IPS DF 6.9 (cell line): ENCODE measurements at regions not wholly inside any gene's neighbourhood (a gene's known extent, or its start where the extent isn't known, plus 50 kb on each side); places are given as distances from the start of the nearest gene placed in this dataset.
"Not testable (repeated sequence)": the region's sequence is repeated elsewhere in the genome, so short reads cannot be mapped to it uniquely, and the experiment has no call there.

ENCODE experiments used
- DNase-seq: peaks from one replicate; pipeline ENCODE4 v3.0.0-alpha.2; 2013; ENCODE audit warnings: low read depth, low spot score
- H3K27ac ChIP-seq: one replicate; pipeline ENCODE4 v1.5.1; 2013; ENCODE audit warnings: low read length, control low read depth
- H3K27me3 ChIP-seq: 2 replicates; pipeline ENCODE4 v1.6.1; 2013; ENCODE audit warnings: mild to moderate bottlenecking, low read length; ENCODE audit not compliant: control insufficient read depth, insufficient read depth
- H3K36me3 ChIP-seq: 2 replicates; pipeline ENCODE4 v1.6.1; 2013; ENCODE audit warnings: low read length; ENCODE audit not compliant: control insufficient read depth, insufficient read depth
- H3K4me1 ChIP-seq: 2 replicates; pipeline ENCODE4 v1.6.1; 2013; ENCODE audit warnings: low read length; ENCODE audit not compliant: control insufficient read depth, insufficient read depth
- H3K4me3 ChIP-seq: 2 replicates; pipeline ENCODE4 v1.5.1; 2013; ENCODE audit warnings: mild to moderate bottlenecking, low read length
- H3K9me3 ChIP-seq: 2 replicates; pipeline ENCODE4 v1.6.1; 2013; ENCODE audit warnings: low read length, inconsistent platforms; ENCODE audit not compliant: control insufficient read depth, insufficient read depth
- WGBS: extraction: QIAGEN DNeasy Blood & Tissue Kit; methylation state at CpG from one replicate; pipeline ENCODE4 v1.1.7; 2013; ENCODE audit warnings: mixed read lengths, missing lambda C conversion rate; ENCODE audit not compliant: insufficient read length, insufficient coverage; 5-methylcytosine and 5-hydroxymethylcytosine counted together

DNA sequence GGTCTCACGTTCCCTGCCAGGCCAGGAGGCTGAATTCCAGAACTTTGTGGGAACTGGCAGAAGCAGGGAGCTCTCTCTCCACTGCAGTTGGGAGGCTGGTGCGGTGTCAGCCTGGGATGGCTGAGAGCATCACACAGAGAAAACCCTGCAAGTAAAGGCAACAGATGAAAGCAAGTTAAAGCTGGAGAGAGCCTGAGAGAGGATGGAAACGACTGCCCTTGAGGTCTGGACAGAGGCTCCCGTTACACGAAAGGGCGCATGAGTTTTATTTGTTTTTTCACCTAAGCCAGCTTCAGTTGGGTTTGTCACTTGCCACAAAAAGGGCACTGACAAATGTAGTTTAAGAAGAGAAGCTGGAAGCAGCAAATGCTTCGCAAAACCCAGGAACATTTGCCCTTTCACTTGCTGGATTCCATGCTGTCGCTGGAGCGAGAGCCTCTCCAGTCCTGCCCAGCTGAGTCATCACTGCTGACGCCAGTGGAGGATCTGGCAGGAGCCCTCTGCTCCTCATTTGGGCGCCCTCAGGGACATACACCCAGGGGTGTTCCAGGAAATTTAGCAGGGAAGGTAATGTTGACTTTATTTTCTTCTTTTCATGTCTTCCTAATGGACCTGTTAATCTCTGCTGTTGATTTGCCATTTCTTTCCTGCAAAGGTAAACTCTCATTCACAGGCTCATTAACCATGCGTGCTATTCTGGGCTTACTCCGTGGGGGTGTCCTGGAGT lies 308.8 kb upstream of the SFSWAP start:
- H3K4me3 ChIP-seq, H3K4me1 ChIP-seq, H3K27ac ChIP-seq, H3K9me3 ChIP-seq, H3K36me3 ChIP-seq, DNase-seq, H3K27me3 ChIP-seq: not testable (repeated sequence)
- WGBS: no CpG with 5 or more reads among the region's 13 CpGs

DNA sequence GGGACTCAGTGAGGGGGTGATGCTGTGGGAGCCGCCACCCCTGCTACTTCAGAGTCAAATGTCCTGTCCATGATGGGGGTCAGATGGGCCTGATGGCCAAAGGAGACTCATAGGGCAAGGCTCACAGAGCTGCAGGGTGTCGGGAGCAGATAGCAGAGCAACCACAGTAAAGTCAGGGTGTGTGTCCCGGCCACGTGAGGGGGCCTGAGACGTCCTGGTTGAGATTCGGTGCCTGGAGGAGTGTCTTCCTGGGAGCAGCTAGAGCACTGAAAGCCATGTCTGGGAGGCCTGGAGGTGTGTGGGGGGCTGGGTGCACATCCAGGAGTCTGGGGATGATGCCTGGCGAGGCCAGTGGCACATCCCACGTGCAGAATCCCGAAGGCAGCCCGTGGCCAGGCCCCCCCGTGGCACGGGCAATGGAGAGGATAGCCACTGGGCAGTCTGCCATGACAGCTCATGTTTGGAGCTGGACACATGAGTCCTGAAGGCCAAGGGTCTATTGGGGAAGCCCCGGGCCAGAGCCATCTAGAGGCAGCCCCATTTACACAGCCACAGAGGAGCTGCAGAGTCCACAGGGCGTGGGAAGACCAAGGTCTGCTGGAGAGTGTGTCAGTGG lies 308.0 kb upstream of the SFSWAP start:
- Histone ChIP-seq H3K4me3 (no peak overlapping the region), H3K36me3 (no peaks in the 10 kb centered on the region), H3K27ac (no peak overlapping the region), H3K9me3 (no peaks in the 10 kb centered on the region), H3K4me1 (no peaks in the 10 kb centered on the region), H3K27me3 (no peaks in the 10 kb centered on the region)
- no peak for DNase-seq
- no CpG with 5 or more reads among the region's 14 CpGs for WGBS

GRCh38 chr12:131403676-131404075 lies 307.2 kb upstream of the SFSWAP start:
- no peaks in the 10 kb centered on the region for H3K27me3 ChIP-seq
- DNase-seq: no peak
- no peaks in the 10 kb centered on the region for H3K36me3 ChIP-seq
- H3K27ac ChIP-seq: no peak overlapping the region
- H3K9me3 ChIP-seq: no peaks in the 10 kb centered on the region
- no CpG with 5 or more reads among the region's 6 CpGs for WGBS
- H3K4me1 ChIP-seq: no peaks in the 10 kb centered on the region
- H3K4me3 ChIP-seq: no peak overlapping the region

- Histone ChIP-seq H3K4me1 (no peaks in the 10 kb centered on the region), H3K4me3 (no peak overlapping the region), H3K27me3 (no peaks in the 10 kb centered on the region), H3K27ac (no peak overlapping the region), H3K36me3 (no peaks in the 10 kb centered on the region), H3K9me3 (no peaks in the 10 kb centered on the region)
- 100% methylated on average over 3 of the region's 3 CpGs for WGBS
- no peak for DNase-seq
These were observed 306.2 kb upstream of the SFSWAP start for GRCh38 chr12:131404705-131405104.

GRCh38 chr12:131407221-131408035 lies 303.5 kb upstream of the SFSWAP start:
- H3K9me3 ChIP-seq: no peaks in the 10 kb centered on the region
- no peak overlapping the region for H3K4me3 ChIP-seq
- no peaks in the 10 kb centered on the region for H3K27me3 ChIP-seq
- no peak overlapping the region for H3K27ac ChIP-seq
- H3K36me3 ChIP-seq: no peaks in the 10 kb centered on the region
- H3K4me1 ChIP-seq: no peaks in the 10 kb centered on the region
- DNase-seq: no peak
- no CpG with 5 or more reads among the region's 15 CpGs for WGBS

DNA sequence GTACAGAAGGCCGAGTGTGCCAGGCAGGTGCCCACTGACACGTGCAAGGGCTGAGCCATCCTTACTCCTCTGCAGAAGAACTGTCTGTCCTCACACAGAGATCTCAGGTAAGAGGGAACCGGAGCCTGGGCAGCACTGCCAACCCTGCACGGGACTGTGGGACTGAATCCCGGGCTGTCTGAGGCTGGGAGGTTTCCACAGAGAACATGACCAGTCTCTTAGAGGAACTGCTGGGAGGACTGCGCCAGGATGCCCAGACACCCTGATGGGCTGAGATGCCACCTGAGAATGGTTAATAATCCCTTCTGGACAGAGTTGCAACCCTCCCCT lies 302.9 kb upstream of the SFSWAP start:
- Histone ChIP-seq H3K9me3 (no peaks in the 10 kb centered on the region), H3K36me3 (no peaks in the 10 kb centered on the region), H3K4me3 (no peak overlapping the region), H3K27ac (no peak overlapping the region), H3K27me3 (no peaks in the 10 kb centered on the region), H3K4me1 (no peaks in the 10 kb centered on the region)
- no CpG with 5 or more reads among the region's 6 CpGs for WGBS
- no peak for DNase-seq

GRCh38 chr12:131408484-131408883 lies 302.4 kb upstream of the SFSWAP start:
- H3K36me3 ChIP-seq: no peaks in the 10 kb centered on the region
- no peak overlapping the region for H3K4me3 ChIP-seq
- no peak overlapping the region for H3K27ac ChIP-seq
- no peaks in the 10 kb centered on the region for H3K9me3 ChIP-seq
- WGBS: no CpG with 5 or more reads among the region's 5 CpGs
- no peaks in the 10 kb centered on the region for H3K27me3 ChIP-seq
- H3K4me1 ChIP-seq: no peaks in the 10 kb centered on the region
- DNase-seq: no peak

GRCh38 chr12:131409211-131409610 lies 301.7 kb upstream of the SFSWAP start:
- H3K4me3 ChIP-seq: no peak overlapping the region
- no CpG with 5 or more reads among the region's 1 CpG for WGBS
- no peaks in the 10 kb centered on the region for H3K27me3 ChIP-seq
- H3K9me3 ChIP-seq: no peaks in the 10 kb centered on the region
- H3K4me1 ChIP-seq: no peaks in the 10 kb centered on the region
- no peak overlapping the region for H3K27ac ChIP-seq
- DNase-seq: no peak
- no peaks in the 10 kb centered on the region for H3K36me3 ChIP-seq

DNA sequence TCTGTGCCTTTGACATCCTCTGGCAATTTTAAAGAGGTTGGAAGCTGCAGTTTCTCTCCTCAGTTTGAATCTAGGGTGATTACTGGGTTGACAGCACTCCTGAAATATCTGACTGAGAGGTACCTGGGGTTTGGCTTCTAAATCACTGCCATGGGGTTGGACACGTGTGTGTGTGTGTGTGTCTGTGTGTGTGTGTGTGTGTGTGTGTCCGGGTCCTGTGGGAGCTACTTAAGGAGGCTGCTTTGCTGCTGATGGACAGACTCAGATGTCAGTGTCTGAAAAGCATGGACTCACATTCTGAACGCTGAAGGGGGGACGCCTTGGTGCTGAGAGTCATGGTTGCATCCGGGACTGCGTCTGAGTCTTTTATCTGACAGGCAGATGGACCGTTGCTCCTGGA lies 299.1 kb upstream of the SFSWAP start:
- H3K27me3 ChIP-seq, H3K4me3 ChIP-seq, H3K9me3 ChIP-seq, DNase-seq, H3K27ac ChIP-seq, H3K36me3 ChIP-seq, H3K4me1 ChIP-seq: not testable (repeated sequence)
- no CpG with 5 or more reads among the region's 7 CpGs for WGBS

- H3K27ac ChIP-seq: no peak overlapping the region
- no peaks in the 10 kb centered on the region for H3K36me3 ChIP-seq
- DNase-seq: no peak
- no peaks in the 10 kb centered on the region for H3K4me1 ChIP-seq
- WGBS: no CpG with 5 or more reads among the region's 8 CpGs
- H3K4me3 ChIP-seq: no peak overlapping the region
- H3K9me3 ChIP-seq: no peaks in the 10 kb centered on the region
- no peaks in the 10 kb centered on the region for H3K27me3 ChIP-seq
These were observed 297.9 kb upstream of the SFSWAP start for GRCh38 chr12:131413006-131413405.
